LNCaP clone FGC (cell line): ENCODE measurements at regions not wholly inside any gene's neighbourhood (a gene's known extent, or its start where the extent isn't known, plus 50 kb on each side); places are given as distances from the start of the nearest gene placed in this dataset.

Experiments
- DNase-seq: peaks from one replicate; pipeline ENCODE4 v3.0.0-alpha.2; 2011; ENCODE audit warnings: low read depth
- H3K4me3 ChIP-seq: 2 replicates; pipeline ENCODE4 v1.5.1; 2011; ENCODE audit warnings: mild to moderate bottlenecking, low read depth, low read length, control low read depth
- TF ChIP-seq, protein P1 (sequence below): IDR thresholded peaks from 2 replicates; pipeline ENCODE4 v1.5.1; 2012; ENCODE audit warnings: mild to moderate bottlenecking; ENCODE audit not compliant: control insufficient read depth, insufficient read depth; ENCODE audit errors: extremely low read depth

DNA sequence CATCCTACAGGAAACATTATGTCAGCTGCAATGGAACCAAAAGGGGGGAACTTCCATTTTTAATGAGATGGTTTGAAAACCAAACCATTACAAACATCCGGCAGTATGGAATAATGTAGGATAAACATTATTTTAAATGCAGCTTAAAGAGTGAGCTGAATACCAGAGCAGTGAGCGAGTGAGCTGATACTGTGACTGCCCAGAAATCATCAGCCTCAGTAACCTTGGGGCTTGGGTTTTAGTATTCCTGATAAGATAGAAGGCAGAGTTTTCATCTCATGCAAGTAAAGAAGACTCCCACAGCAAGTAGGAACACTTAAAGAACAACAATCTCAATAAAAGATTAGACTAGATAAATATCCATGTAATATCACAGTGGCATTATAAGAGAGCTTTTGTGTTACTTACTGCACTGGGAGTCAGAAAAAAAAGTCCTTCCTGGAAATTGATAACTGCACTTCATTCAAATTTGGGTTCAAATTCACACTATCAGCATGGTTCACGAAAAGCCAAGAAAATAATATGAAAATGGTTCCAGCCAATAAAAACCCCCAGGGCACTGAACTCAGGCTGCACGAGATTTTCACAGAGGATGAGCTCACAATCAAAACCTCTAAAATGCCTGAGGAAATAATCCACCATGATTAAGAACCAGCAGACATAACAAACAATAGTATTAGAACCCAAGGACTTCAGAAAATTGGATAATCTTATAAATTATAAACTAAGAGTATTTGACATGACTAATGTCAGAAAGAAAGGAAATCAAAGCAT lies 115.7 kb downstream of the MTPAP start:
- H3K4me3 ChIP-seq = no peak overlapping the region
- TF ChIP-seq, protein P1, sequence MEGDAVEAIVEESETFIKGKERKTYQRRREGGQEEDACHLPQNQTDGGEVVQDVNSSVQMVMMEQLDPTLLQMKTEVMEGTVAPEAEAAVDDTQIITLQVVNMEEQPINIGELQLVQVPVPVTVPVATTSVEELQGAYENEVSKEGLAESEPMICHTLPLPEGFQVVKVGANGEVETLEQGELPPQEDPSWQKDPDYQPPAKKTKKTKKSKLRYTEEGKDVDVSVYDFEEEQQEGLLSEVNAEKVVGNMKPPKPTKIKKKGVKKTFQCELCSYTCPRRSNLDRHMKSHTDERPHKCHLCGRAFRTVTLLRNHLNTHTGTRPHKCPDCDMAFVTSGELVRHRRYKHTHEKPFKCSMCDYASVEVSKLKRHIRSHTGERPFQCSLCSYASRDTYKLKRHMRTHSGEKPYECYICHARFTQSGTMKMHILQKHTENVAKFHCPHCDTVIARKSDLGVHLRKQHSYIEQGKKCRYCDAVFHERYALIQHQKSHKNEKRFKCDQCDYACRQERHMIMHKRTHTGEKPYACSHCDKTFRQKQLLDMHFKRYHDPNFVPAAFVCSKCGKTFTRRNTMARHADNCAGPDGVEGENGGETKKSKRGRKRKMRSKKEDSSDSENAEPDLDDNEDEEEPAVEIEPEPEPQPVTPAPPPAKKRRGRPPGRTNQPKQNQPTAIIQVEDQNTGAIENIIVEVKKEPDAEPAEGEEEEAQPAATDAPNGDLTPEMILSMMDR = no peak
- DNase-seq = no peak

DNA sequence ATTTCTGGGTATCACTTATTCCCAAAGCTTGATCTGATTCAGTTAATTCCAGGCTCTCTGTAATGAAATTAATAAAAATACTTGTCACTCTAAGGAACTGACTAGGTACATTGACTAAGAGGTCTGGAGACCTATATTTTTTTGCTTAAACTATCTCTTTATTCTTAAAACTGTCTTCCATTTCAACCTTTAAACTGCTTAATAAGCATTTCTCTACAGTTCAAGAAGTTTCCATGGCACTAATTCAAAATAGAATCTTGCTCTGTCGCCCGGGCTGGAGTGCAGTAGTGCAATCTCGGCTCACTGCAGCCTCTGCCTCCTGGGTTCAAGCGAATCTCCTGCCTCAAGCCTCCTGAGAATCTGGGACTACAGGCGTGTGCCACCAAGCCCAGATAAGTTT lies 117.4 kb downstream of the MTPAP start:
- TF ChIP-seq, protein P1 = no peak
- no peak overlapping the region for H3K4me3 ChIP-seq
- no peak for DNase-seq

DNA sequence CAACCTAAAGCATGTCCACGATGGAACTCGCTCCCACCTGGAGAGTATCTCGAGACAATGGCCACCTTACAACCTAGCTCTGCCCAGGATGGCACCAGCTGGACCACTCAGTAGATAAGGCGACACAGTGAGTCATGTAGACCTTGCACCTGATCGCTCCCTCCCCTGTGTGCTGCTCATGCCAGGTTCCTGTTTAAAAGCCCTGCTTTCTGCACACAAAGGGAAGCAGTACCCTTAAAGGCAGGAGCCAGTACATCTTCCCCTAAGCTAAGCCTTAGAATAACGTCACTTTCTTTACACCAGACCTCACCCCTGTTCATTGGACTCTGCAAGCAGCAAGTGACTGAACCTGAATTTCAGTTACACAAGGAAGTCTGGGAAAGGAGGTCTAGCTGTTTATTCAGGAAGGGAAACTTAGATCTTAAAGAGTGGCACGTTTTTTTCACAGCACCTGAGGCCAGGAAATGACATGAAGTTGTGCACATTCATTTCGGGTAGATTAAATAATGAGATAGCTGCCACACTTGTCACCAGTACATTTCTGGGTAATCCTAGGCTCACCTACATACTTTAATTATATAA lies 117.9 kb downstream of the MTPAP start:
- no peak for DNase-seq
- H3K4me3 ChIP-seq = no peak overlapping the region
- TF ChIP-seq, protein P1 = no peak

DNA sequence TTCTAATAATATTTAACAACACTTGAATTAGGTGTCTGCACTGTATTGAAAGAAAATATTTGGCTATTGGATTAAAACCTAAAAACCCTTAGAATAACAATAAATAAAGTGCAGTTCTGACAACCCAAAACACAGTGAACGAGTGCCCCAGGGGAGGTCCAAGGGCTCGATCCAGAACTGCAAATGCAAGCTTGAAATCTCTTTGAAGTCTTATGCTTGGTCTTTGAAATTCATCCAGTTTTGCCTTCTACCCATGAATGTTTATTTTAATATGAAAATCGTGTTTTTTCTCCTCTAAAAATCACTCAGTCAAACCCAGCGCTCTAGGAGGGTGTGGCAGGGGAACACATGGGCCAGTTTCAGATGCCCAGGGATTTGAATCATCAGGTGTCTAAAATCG lies 119.5 kb downstream of the MTPAP start:
- DNase-seq = no peak
- TF ChIP-seq, protein P1 = no peak
- H3K4me3 ChIP-seq = no peak overlapping the region

DNA sequence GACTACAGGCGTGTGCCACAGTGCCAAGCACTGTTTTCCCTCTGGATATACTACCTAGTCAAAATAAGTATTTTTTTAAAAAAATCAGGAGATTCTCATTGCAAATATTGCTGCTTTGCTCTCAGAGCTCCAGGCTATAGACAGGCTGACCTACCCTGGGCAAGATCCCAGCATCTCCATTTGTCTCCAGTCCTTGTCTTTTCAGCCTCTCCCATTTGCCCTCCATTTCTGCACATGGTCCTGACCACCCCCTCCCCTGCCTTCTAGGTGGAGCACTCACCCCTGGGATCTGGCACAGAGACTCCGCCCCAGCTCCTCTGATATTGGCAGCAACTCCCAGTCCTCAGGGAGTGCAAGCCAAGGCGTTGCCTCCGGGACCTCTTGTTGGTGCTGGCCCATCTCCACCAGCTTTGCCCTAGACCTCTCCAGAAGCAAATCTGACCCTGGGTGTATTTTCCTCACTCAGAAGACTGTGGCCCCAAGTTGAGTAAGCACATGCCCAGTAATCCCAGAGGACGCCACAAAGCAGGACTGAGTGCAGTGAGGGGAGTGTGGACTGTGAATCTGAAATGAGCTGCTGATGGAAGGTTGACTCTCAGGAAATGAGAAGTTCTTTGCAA lies 120.6 kb downstream of the MTPAP start:
- TF ChIP-seq, protein P1 = no peak
- H3K4me3 ChIP-seq = no peak overlapping the region
- no peak for DNase-seq

DNA sequence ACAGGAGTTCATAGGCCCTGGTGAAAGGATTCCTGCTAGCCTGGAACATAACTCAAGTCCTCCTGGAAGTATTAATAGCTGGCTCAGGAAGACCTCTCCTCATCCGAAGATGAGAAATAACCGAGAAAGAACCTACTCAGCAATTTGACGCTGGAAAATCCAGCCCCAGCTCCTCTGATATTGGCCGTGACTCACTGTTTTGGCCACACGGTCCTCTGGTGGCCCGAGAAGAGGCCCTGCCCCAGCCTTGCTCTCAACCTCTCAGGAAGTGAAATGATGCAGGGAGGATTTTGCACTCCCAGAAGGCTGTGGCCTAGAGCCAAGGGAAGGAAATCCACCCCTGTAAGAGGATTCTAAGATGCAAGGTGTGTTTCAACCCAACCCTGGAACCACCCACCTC lies 121.6 kb downstream of the MTPAP start:
- TF ChIP-seq, protein P1 = no peak
- no peak for DNase-seq
- H3K4me3 ChIP-seq = no peak overlapping the region
